ENCODE measurements at regions not wholly inside any gene's neighbourhood (a gene's known extent, or its start where the extent isn't known, plus 50 kb on each side); places are given as distances from the start of the nearest gene placed in this dataset.
A peak's percentile ranks its signal among the peaks of the same experiment; 100 is the strongest.
"Not testable (repeated sequence)": the region's sequence is repeated elsewhere in the genome, so short reads cannot be mapped to it uniquely, and the experiment has no call there.

- no peak for DNase-seq
Observed at GRCh38 chr19:29154163-29154562, 58.8 kb downstream of the UQCRFS1 start.

- no peak for DNase-seq
Observed at GRCh38 chr19:29145756-29146155, 67.2 kb downstream of the UQCRFS1 start.

- DNase-seq = no peak
Observed at GRCh38 chr19:29143183-29143582, 69.8 kb downstream of the UQCRFS1 start.

- no peak for DNase-seq
Observed at GRCh38 chr19:29139227-29139626, 73.7 kb downstream of the UQCRFS1 start.

GRCh38 chr19:29138206-29138605 lies 74.7 kb downstream of the UQCRFS1 start:
- not testable (repeated sequence) for DNase-seq

GRCh38 chr19:29131456-29131855 lies 81.5 kb downstream of the UQCRFS1 start:
- DNase-seq = no peak

- DNase-seq = no peak
Observed at GRCh38 chr19:29129148-29129547, 83.8 kb downstream of the UQCRFS1 start.

GRCh38 chr19:29128203-29128602 lies 84.7 kb downstream of the UQCRFS1 start:
- no peak for DNase-seq

- DNase-seq = no peak
Observed at GRCh38 chr19:29122185-29122584, 90.8 kb downstream of the UQCRFS1 start.

GRCh38 chr19:29121684-29122083 lies 91.3 kb downstream of the UQCRFS1 start:
- no peak for DNase-seq

GRCh38 chr19:29120466-29120865 lies 92.5 kb downstream of the UQCRFS1 start:
- no peak for DNase-seq

GRCh38 chr19:29119590-29119989 lies 93.4 kb downstream of the UQCRFS1 start:
- DNase-seq = peak in 1 of 2 experiments; percentile 1

- no peak for DNase-seq
Observed at GRCh38 chr19:29118389-29118788, 94.6 kb downstream of the UQCRFS1 start.

GRCh38 chr19:29117926-29118325 lies 95.0 kb downstream of the UQCRFS1 start:
- no peak for DNase-seq

GRCh38 chr19:29115181-29115580 lies 97.8 kb downstream of the UQCRFS1 start:
- DNase-seq = no peak

GRCh38 chr19:29113838-29114237 lies 99.1 kb downstream of the UQCRFS1 start:
- no peak for DNase-seq

- no peak for DNase-seq
Observed at GRCh38 chr19:29111576-29111975, 101.4 kb downstream of the UQCRFS1 start.

- no peak for DNase-seq
Observed at GRCh38 chr19:29107831-29108230, 105.1 kb downstream of the UQCRFS1 start.

- DNase-seq = no peak
Observed at GRCh38 chr19:29106346-29106885, 106.5 kb downstream of the UQCRFS1 start.

- no peak for DNase-seq
Observed at GRCh38 chr19:29105629-29106292, 107.2 kb downstream of the UQCRFS1 start.

- no peak for DNase-seq
Observed at GRCh38 chr19:29104605-29105241, 108.2 kb downstream of the UQCRFS1 start.

GRCh38 chr19:29098863-29099481 lies 114.0 kb downstream of the UQCRFS1 start:
- no peak for DNase-seq

GRCh38 chr19:29098091-29098490 lies 114.9 kb downstream of the UQCRFS1 start:
- DNase-seq = no peak

GRCh38 chr19:29096896-29097295 lies 116.1 kb downstream of the UQCRFS1 start:
- no peak for DNase-seq
